ENCODE measurements at regions not wholly inside any gene's neighbourhood (a gene's known extent, or its start where the extent isn't known, plus 50 kb on each side); places are given as distances from the start of the nearest gene placed in this dataset.

DNA sequence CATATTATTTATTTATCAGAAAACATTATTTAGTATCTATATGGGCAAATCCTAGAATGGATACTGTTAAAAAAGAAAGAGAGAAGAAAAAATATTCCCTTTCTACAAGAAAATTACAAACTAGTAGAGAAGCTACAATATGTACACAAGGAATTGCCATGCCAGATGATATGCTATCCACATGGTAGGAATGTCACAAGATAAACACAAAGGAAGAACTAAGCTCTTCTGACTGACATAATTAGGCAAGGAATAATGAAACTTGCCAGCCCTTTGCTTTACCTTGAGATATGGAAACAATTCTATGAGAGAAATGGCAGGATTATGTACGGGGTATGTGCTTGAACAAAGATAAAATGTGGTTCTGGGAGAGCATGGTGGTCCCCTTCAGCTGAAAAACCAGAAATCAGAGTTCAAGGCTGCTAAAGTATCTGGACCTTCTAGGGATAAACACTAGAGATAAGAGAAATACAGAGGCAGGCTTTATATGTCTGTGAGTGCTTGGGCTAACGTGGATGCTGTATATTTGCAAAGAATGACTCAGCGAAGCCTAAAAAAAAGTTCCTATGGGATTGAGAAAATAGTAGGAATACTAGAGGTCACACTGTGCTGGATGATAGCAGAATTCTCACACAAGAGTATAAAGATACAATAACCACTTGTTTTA lies 451.6 kb downstream of the TLE1 start:
- DNase-seq (ENCODE audit: low read depth) = no peak

DNA sequence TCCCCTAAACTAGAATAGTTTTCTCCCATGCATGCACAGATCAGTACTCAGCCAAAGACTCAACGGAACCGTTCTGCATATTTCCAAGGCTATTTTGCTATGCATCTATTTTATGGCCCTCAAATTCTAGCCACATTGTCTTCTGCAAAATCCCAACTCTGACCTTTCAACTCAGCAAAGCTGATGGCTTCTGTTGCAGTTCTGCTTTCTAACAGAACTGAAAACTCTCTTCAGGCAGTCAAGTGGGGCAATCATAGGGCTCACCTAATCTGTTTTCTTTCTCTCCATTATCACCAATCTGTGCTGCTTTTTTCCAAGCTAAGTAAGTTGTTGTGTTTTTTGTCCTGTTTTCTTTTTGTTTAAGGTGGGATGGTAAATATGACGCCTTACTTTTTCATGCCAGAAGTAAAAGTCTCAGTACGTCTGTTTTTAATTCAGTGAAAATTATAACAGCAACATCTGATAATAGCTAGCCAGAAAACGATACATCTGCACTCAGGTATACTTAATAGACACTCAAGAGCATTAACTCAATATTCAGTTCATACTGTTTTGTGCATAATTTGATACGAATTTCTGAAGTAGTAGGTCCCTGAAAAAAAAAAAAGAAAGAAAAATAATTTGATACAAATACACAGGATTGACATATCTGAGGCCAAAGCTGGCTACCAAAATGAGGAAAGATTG lies 454.3 kb downstream of the TLE1 start:
- no peak for DNase-seq (ENCODE audit: low read depth)
- no peak overlapping the region for H3K4me3 ChIP-seq (ENCODE audit: low read depth, low read length)

More for the DNA sequence above, 451.6 kb downstream of the TLE1 start:
- no peak overlapping the region for H3K4me3 ChIP-seq (ENCODE audit: low read depth, low read length)

DNA sequence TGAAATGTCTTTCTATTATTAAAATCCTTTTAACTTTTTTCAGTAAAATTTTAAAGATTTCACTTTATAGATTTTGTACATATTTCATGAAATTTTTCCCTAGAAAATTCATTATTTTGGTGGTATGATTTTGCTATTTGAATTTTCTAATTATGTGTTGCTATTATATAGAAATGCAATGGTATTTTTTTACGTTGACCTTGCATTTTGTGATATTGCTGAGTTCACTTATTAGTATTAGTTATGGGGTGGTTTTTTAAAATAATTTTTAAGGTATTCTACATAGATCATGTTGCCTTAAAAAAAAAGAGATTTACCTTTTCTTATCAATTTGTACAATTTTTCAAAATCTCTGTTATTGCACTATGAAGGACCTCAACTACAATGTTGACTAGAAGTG lies 458.3 kb downstream of the TLE1 start:
- H3K4me3 ChIP-seq (ENCODE audit: low read depth, low read length) = no peak overlapping the region
- DNase-seq (ENCODE audit: low read depth) = no peak

DNA sequence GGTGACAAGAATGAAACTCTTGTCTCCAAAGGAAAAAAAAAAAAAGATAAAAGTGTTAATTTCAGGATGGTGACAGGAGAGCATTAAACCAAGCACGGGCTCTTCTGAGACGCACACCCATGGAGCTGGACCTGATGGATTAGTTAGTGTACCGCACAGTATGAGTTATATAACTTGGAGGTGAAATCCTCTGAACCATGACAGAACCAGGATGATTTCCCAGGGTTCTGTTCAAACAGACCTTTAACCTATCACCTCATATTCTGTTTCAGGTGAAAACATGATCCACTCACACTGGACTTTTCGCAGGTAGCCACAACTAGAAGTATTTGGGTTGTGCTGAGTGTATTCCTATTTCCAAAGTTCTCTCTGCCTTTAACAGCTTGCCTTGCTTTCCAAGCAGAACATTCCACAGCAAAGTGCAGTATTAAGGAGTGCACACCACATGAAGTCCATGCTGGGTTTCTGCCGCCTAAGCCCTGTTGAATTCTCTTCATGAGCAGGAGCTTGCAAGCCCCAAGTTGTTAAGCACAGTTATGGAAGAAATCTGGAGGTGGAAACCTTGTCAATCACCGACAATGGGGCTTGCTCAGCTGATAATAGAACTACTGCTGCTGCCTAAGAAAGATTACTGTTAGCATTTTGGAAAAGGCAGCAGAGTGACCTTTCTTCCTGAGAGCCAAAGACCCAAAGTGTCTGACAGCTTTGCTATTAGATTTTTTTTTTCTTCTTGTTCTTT lies 461.7 kb downstream of the TLE1 start:
- DNase-seq (ENCODE audit: low read depth) = no peak
- no peak overlapping the region for H3K4me3 ChIP-seq (ENCODE audit: low read depth, low read length)

DNA sequence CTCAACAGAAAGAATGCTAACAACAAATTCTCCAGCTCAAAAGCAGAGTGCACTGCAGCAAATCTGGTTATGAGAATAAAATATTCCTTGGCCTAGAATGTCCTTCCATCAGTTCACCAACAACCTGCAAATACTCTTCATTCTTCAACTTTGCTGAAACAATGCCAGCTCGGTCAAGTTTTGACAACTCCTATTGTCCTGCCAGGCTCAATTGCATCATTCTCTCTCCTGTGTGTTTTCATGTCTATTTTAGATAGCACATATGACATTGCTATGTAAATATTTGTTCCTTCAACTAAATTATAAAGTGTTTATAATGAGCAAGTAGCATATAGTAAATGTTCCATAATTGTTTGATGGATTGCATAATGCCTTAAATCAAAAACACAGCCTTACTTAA lies 463.8 kb downstream of the TLE1 start:
- no peak for DNase-seq (ENCODE audit: low read depth)
- H3K4me3 ChIP-seq (ENCODE audit: low read depth, low read length) = no peak overlapping the region

DNA sequence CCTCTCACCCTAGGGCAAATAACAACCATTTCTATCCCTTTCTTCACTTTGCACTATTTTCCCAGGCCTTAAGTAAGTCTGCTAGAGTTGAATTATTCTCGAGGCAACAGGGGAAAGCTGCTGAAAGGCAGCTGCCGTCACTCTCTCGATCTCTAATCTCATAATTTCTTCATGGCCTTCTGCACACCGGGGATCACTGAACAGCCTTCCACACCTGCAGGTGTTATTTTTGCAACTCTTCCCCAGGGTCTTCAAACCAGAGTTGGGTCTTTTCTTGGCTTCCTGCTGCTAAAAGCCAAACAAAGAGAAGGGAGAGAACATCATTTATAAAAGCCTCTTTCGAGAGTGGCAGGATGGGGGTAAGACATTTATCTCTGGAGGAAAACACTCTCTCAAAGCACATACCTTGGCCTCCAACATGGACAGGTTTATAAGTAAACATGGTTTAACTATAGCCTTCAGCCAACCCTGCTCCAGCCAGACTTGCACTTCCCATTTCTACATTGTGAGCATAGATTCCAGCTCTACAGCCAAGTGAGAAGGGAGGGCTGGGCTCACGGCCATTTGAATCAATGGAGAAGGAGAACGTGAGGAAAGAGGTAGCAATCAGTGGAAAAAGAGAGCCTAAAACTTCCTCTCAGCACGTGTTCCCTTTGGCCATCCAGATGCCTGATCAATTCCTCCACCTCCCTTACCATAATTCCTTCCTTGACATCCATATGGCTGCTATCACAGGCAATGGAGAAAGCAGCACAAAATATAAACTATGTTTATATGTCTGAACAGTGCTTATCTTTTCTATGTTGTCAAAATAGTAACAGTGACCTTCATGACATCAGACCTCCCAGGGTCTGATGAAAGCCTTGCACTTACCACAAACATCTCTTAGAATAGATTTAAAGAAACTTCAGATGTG lies 464.9 kb downstream of the TLE1 start:
- H3K4me3 ChIP-seq (ENCODE audit: low read depth, low read length) = no peak overlapping the region
- no peak for DNase-seq (ENCODE audit: low read depth)

DNA sequence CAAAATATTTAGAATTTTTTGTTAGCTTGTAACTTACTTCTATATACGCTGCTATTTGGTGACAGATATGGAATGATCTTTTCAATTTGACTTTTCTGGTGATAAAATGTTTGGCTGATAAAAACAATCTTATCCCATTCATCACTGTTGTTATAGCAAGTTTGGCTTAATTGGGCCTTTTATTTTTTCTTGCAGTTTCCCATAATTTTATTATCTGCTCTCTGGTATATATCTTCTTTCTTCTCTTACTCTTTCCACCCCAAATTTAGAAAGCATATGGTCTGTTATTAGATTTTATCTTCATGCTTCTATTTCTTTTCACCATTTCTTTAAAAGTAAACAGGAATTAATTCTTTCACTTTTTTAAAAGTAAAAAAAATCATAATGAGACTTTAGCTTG lies 474.4 kb downstream of the TLE1 start:
- no peak overlapping the region for H3K4me3 ChIP-seq (ENCODE audit: low read depth, low read length)
- no peak for DNase-seq (ENCODE audit: low read depth)

DNA sequence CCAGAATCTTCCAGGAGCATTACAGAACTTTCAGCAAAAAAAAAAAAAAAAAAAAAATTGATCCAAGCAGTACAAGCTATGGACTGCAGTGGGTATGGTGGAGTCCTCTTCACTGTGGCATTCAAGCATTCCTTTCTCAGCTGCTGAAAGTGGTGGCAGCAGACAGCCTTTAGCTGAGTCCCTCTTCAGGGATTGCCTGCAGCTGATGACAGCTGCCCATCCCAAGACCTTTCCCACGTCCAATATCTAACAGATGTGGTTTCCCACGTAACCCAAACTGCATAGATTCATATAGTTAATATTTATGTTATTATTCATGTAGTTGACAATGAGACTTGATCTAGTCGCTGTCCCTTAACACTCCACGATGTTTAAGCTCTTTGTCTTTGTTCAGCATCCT lies 475.9 kb downstream of the TLE1 start:
- no peak for DNase-seq (ENCODE audit: low read depth)

DNA sequence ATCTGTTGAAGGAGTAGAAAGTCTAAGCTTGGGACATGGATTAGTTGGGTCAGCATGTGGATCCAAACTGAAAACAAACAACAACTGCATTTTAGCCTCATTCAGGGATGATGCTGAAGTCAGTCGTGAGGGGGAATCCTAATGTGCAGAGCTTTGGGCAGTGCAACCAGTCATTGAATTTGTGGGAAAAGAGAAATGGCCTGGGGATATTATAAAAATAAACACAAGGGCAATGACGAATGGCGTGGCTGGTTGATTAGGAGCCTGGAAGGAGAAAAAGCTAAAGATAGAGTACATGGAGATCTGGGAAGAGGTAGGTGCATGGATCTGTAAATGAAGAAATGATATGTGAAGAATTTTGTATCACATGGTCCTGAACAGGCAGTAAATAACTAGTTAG lies 477.6 kb downstream of the TLE1 start:
- DNase-seq (ENCODE audit: low read depth) = no peak
- no peak overlapping the region for H3K4me3 ChIP-seq (ENCODE audit: low read depth, low read length)

More for the DNA sequence above, 475.9 kb downstream of the TLE1 start:
- no peak overlapping the region for H3K4me3 ChIP-seq (ENCODE audit: low read depth, low read length)

DNA sequence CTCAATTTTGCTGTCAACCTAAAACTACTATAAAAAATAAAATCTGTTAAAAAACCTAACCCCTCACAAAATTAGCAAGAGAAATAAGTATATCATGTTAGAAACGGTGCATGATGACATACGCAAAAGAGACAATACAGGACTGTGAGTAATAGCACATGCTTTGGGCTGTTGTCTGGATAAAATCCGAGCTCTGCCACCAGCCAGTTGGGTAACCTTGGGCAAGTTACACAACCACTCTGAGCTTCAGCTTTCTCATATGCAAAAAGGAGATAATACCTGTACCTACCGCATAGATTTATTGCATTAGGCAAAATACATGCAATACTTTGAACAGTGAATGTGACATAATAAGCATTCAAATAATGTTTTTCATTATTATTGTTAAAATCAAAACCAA lies 481.7 kb downstream of the TLE1 start:
- DNase-seq (ENCODE audit: low read depth) = no peak
- H3K4me3 ChIP-seq (ENCODE audit: low read depth, low read length) = no peak overlapping the region

DNA sequence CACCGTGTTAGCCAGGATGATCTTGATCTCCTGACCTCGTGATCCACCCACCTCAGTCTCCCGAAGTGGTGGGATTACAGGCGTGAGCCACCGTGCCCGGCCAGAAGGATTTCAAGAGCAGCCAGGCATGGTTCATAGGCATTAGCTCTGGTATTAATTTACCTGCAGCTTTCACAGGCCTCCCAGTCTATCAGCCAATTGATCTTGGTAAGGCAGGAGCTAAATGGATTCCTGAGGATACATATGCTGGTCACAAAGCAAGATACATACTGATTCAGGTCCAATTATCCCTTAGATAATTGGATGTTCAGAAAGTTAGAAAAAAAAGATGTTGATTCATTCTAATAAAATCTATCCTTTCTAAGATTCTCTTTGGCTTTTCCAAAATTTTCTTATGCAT lies 487.1 kb downstream of the TLE1 start:
- DNase-seq (ENCODE audit: low read depth) = no peak
- H3K4me3 ChIP-seq (ENCODE audit: low read depth, low read length) = no peak overlapping the region

DNA sequence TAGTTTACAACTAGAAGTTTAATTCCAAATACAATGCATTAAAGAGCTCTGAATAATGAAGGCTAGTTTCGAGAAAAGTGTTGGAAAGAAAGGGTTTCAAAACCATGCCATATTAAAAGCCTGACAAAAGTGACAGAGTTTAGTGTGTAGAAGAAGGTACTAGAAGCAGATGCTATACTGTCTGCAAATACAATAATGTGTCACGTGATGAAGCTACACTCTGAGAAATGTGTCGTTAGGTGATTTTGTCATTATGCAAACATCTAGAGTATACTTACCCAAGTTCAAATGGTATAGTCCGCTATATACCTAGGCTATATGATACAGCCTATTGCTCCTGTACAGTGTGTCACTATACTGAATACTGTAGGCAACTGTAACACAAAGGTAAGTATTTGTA lies 494.1 kb downstream of the TLE1 start:
- DNase-seq (ENCODE audit: low read depth) = no peak
- no peak overlapping the region for H3K4me3 ChIP-seq (ENCODE audit: low read depth, low read length)

DNA sequence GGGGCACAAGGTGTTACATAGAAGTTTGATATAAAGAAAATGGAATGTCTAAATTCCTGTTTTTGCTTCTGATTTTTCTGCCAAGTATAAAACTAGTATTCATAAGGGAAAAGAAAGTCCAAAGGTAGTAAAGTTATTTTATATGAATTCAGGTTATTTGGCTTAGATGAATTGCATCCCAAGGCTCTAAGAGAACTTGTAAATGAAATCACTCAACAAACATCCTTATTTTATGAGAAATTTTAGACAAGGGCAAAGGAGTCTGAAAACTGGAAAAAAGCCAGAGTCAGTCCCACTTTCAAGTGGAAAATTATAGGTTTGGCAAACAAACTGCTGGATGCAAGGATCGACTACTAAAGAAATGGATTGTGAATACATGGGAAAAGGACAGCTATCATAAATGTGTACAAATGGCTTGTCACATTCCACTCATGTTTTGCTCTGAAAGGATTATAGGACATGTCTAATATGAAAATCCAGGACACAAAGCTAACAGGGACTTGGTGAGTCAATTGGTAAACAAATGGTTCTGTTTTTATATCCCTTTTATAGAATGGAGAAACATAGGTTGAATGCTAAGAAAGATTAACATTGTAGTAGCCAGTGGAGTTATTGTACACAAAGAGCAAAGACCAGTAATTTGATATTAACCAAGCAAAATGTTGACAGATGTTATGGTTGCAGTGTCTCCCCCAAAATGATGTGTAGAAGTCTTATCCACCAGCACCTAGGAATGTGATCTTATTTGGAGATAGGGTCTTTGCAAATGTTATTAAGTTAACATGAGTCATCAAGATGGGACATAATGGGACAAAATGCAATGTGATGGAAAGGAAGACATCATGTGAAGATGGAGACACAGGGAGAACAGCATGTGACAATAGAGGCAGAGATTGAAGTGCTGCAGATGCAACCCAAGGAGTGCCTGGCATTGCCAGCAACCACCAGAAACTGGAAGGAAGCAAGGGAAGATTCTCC lies 495.7 kb downstream of the TLE1 start:
- no peak for DNase-seq (ENCODE audit: low read depth)
- no peak overlapping the region for H3K4me3 ChIP-seq (ENCODE audit: low read depth, low read length)

DNA sequence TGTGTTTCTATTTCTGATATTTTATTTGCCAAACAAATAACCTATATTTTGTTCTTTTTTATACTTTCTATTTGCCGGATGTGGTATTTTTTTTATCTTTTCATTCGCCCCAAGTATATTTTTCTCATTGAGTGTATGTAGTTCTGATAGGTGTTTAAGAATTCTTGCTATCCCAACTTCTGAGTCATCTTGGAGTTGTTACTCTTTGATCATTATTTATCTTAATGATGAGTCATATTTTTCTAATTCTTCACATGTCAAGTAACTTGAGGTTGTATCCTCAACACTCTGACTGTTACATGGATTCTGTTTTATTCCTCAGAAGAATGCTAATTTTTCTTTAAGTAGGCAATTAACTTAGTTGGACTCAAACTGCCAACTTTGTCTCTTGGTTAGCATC lies 498.1 kb downstream of the TLE1 start:
- H3K4me3 ChIP-seq (ENCODE audit: low read depth, low read length) = no peak overlapping the region
- DNase-seq (ENCODE audit: low read depth) = no peak

DNA sequence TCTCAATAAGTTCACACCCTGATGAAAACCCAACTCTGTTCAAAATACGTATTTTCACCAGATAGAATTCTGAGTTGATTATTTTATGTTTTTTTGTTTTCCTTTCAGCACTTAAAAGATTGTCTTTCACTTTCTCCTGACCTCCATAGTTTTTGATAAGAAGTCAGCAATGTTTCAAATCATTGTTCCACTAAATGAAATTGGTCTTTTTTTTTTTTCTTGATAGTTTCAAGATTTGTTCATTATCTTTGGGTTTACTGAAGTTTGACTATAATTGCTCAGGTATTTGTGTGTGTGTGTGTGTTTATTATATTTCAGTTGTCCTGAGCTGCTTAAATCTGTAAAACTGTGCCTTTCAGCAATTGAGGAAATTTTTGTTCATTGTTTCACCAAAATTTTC lies 498.7 kb downstream of the TLE1 start:
- no peak overlapping the region for H3K4me3 ChIP-seq (ENCODE audit: low read depth, low read length)
- DNase-seq (ENCODE audit: low read depth) = no peak

DNA sequence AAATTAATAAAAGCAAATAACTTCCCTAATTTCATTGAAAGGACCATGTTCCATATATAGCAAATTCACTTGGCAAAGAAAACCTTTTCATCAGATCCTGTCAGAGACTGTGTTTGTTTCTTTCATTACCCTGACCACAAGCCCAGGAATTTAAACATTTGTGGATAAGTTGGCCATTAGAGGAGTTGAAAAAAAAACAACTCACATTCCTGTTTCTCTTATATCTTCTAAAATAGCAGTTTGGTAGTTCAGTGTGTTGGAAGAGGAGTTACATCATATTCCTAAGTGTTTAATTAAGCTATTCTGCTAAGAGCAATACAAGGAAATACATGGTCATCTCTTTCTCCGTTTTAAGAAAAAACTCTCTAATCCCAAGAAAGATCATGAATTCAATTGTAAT lies 505.6 kb downstream of the TLE1 start:
- DNase-seq (ENCODE audit: low read depth) = peak; percentile 28

DNA sequence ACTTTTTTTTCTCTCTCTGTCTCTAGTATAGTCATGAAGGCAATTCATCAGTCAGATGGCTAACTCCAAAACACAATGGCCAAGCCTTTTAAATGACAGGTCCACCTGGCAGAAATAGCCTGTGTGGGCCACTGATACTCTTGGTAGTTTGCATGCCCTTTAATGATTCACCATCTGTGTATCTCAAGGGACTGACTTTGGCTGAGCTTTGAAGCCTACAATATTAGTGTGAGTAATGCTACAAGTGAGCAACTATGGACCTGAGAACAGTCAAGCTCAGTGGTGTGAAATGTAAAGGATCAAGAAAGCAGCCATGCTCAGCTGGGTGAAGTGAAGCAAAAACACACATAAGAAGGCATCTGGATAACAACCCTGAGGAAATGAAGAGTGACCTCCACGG lies 506.9 kb downstream of the TLE1 start:
- H3K4me3 ChIP-seq (ENCODE audit: low read depth, low read length) = no peak overlapping the region
- DNase-seq (ENCODE audit: low read depth) = peak; percentile 83

More for the DNA sequence above, 505.6 kb downstream of the TLE1 start:
- no peak overlapping the region for H3K4me3 ChIP-seq (ENCODE audit: low read depth, low read length)

DNA sequence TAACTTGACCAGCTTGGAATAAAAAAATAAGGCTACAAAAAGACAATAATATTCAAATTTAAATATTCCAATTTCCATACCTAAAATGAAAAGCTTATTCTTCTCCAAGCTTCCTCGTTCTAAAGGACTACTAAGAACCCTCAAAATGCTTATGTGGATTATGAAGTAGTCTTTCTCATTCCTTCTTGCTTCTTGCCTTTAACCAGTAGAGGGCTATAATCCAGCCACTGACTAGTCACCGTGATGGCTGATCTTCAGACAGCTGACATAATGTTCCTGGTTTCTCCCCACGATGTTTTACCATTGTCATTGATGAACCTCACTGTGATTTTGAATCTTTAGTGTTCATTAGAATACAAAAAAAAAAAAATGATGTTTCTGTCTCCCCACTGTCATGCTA lies 515.3 kb downstream of the TLE1 start:
- no peak overlapping the region for H3K4me3 ChIP-seq (ENCODE audit: low read depth, low read length)
- DNase-seq (ENCODE audit: low read depth) = no peak

DNA sequence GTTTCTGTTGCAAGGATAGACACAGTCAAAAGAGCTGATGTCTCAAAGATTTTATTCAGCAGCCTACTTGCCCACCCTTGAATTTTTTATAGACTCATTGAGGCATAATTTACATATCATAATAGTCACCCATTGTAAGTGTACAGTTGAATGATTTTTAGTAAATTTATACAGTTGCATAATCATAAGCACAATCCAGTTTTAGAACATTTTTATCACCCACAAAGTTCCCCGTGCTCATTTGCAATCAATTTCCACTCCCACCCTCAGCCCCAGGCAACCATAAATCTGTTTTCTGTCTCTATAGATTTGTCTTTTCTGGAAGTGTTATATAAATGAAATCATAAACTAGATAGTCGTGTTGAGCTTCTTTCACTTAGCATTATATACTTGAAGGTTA lies 517.7 kb downstream of the TLE1 start:
- no peak for DNase-seq (ENCODE audit: low read depth)
- no peak overlapping the region for H3K4me3 ChIP-seq (ENCODE audit: low read depth, low read length)

Measured in skeletal muscle cell (primary cell).